ENCODE measurements at regions not wholly inside any gene's neighbourhood (a gene's known extent, or its start where the extent isn't known, plus 50 kb on each side); places are given as distances from the start of the nearest gene placed in this dataset.

- Histone ChIP-seq H2AFZ (ENCODE audit: insufficient read depth, low read depth, low read length, poor library complexity, severe bottlenecking) (no peak overlapping the region), H3K27me3 (ENCODE audit: control insufficient read depth in 2 of 2, insufficient read depth in 2 of 2, low read length in 2 of 2) (no peaks in the 10 kb centered on the region), H3K4me1 (ENCODE audit: control insufficient read depth in 1 of 2, insufficient read depth in 2 of 2, low read length in 2 of 2) (no peaks in the 10 kb centered on the region), H3K79me2 (ENCODE audit: insufficient read depth, low read length) (no peaks in the 10 kb centered on the region), H3K27ac (ENCODE audit: low read depth in 1 of 2, low read length in 2 of 2) (no peak overlapping the region), H3K9me3 (replicated peaks in 1 of 2; ENCODE audit: control insufficient read depth in 1 of 2, insufficient read depth in 1 of 2, low read length in 2 of 2) (no peaks in the 10 kb centered on the region), H3K4me2 (replicated peaks; ENCODE audit: extremely low read depth, low read length, poor library complexity, severe bottlenecking) (no peak overlapping the region), H3K36me3 (replicated peaks in 1 of 2; ENCODE audit: control insufficient read depth in 1 of 2, insufficient read depth in 2 of 2, low read length in 2 of 2) (no peaks in the 10 kb centered on the region), H4K20me1 (ENCODE audit: insufficient read depth, low read length) (no peaks in the 10 kb centered on the region), H3K9ac (ENCODE audit: insufficient read depth, low read length, poor library complexity, severe bottlenecking) (no peak overlapping the region), H3K4me3 (replicated peaks in 1 of 3; ENCODE audit: low read depth in 2 of 3, low read length in 3 of 3) (no peak overlapping the region)
- no peak overlapping the region for H3K4me3 Mint-ChIP-seq
- TF ChIP-seq, protein P1, sequence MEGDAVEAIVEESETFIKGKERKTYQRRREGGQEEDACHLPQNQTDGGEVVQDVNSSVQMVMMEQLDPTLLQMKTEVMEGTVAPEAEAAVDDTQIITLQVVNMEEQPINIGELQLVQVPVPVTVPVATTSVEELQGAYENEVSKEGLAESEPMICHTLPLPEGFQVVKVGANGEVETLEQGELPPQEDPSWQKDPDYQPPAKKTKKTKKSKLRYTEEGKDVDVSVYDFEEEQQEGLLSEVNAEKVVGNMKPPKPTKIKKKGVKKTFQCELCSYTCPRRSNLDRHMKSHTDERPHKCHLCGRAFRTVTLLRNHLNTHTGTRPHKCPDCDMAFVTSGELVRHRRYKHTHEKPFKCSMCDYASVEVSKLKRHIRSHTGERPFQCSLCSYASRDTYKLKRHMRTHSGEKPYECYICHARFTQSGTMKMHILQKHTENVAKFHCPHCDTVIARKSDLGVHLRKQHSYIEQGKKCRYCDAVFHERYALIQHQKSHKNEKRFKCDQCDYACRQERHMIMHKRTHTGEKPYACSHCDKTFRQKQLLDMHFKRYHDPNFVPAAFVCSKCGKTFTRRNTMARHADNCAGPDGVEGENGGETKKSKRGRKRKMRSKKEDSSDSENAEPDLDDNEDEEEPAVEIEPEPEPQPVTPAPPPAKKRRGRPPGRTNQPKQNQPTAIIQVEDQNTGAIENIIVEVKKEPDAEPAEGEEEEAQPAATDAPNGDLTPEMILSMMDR (IDR thresholded peaks at IDR 0.05) = no peak
- intact Hi-C loops (cut with micrococcal nuclease) = no loop called here
- H3K4me1 Mint-ChIP-seq = no peaks in the 10 kb centered on the region
- no peak overlapping the region for H3K27ac Mint-ChIP-seq
- peaks cover 0 to 1% (median 0%) of the 10 kb centered on the region in 7 donors for H3K9me3 Mint-ChIP-seq
- H3K36me3 Mint-ChIP-seq = no peaks in the 10 kb centered on the region
- WGBS (ENCODE audit: insufficient coverage) = 50% methylated on average over 2 of the region's 12 CpGs
- no peak for DNase-seq
- H3K27me3 Mint-ChIP-seq (ENCODE audit: low read depth in 3 of 3) = peaks cover 0 to 4% (median 2%) of the 10 kb centered on the region in 3 donors
These were observed 68.5 kb upstream of the ITGA6 start for GRCh38 chr2:172358691-172359556.

DNA sequence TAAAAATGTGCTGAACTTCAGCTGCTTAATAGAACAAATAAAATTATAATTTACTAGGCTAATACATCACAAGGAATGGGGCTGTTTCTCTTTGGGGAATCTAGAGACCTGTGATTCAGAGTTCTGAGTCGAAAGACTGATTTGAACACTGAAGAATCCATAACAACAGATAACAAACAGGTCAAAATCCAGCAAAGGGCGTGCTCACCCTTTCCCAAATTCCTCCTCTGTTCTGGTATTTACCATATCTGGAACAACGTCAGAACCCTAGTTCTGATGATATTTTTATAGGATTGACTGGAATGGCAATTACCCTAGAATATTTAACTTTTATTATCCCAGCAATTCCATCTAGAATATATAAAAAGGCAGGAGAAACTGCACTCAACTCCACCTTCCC, 66.0 kb upstream of the ITGA6 start:
- Histone ChIP-seq H3K9me3 (replicated peaks in 1 of 2; ENCODE audit: control insufficient read depth in 1 of 2, insufficient read depth in 1 of 2, low read length in 2 of 2) (no peaks in the 10 kb centered on the region), H3K36me3 (replicated peaks in 1 of 2; ENCODE audit: control insufficient read depth in 1 of 2, insufficient read depth in 2 of 2, low read length in 2 of 2) (no peaks in the 10 kb centered on the region), H3K9ac (ENCODE audit: insufficient read depth, low read length, poor library complexity, severe bottlenecking) (no peak overlapping the region), H4K20me1 (ENCODE audit: insufficient read depth, low read length) (no peaks in the 10 kb centered on the region), H3K79me2 (ENCODE audit: insufficient read depth, low read length) (no peaks in the 10 kb centered on the region), H3K4me3 (replicated peaks in 1 of 3; ENCODE audit: low read depth in 2 of 3, low read length in 3 of 3) (no peak overlapping the region), H2AFZ (ENCODE audit: insufficient read depth, low read depth, low read length, poor library complexity, severe bottlenecking) (no peak overlapping the region), H3K4me2 (replicated peaks; ENCODE audit: extremely low read depth, low read length, poor library complexity, severe bottlenecking) (no peak overlapping the region), H3K27ac (ENCODE audit: low read depth in 1 of 2, low read length in 2 of 2) (no peak overlapping the region), H3K27me3 (ENCODE audit: control insufficient read depth in 2 of 2, insufficient read depth in 2 of 2, low read length in 2 of 2) (no peaks in the 10 kb centered on the region), H3K4me1 (ENCODE audit: control insufficient read depth in 1 of 2, insufficient read depth in 2 of 2, low read length in 2 of 2) (no peaks in the 10 kb centered on the region)
- DNase-seq = no peak
- intact Hi-C loops (cut with micrococcal nuclease) = no loop called here
- TF ChIP-seq, protein P1 (IDR thresholded peaks at IDR 0.05) = no peak
- Mint-ChIP-seq H3K27me3 (ENCODE audit: low read depth in 3 of 3) (peaks cover 0 to 6% (median 3%) of the 10 kb centered on the region in 3 donors), H3K4me3 (no peak overlapping the region), H3K27ac (no peak overlapping the region), H3K9me3 (peaks cover 0 to 2% (median 0%) of the 10 kb centered on the region in 7 donors), H3K4me1 (peaks cover 6% of the 10 kb centered on the region), H3K36me3 (no peaks in the 10 kb centered on the region)
- no CpG with 5 or more reads among the region's 3 CpGs for WGBS (ENCODE audit: insufficient coverage)
